Limb (tissue), 2 donors: ENCODE measurements at regions not wholly inside any gene's neighbourhood (a gene's known extent, or its start where the extent isn't known, plus 50 kb on each side); places are given as distances from the start of the nearest gene placed in this dataset.
"Not testable (repeated sequence)": the region's sequence is repeated elsewhere in the genome, so short reads cannot be mapped to it uniquely, and the experiment has no call there.

Experiments used
- DNase-seq, 2 donors: peaks; one replicate each; pipeline ENCODE4 v3.0.0-alpha.2; 2016; ENCODE audit errors: extremely low spot score in 2 of 2

DNA sequence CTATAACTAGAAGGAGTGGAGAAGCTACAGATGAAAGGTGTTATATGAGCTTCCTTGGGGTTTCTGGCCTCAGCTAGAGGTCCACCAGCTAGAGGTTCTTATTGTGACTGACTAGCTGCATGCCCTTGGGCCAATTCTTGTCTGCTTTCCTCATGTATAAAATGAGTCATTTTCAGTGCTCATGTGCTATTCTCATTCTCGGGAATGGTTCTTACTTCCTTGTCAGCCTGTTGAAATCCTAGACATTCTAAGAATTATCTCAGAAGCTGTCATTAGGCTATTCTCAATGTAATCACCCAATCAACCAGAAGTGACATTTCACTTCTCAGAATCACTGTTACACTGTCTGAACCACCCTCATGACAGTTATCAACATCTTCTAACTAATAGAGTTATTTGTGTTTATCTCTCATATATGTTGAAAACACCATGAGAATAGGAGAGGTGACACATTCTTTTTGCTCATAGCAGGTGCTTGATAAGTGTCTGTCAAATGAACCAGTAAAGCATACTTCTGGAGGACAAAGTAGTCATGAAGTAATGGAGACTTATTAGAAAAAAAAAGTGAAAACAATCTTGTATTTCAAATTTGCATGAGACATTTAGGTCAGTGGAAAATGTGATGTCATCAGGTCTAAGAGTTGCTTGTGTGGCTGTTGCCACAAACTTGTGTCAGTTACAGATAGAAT is 122.8 kb upstream of the IVNS1ABP start:
- no peak for DNase-seq

DNA sequence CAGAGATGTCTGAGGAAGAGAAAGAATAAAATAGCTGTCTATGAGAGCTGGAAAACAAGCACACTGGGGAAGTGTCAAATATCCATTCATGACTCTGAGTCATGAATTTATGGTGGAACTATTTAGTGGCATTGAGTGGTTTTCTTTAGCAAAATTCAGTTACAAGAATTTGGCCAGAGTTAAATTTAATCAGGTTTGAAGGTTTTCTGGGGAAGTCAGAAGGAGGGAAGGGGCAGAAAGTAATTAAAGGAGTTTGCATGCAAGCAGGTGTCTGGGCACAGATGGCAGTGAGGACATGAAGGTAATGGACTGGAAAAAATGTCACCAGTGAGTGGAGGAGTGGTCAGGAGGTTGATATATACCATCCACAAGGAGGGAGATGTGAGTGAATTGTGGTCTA is 121.9 kb upstream of the IVNS1ABP start:
- DNase-seq: no peak

DNA sequence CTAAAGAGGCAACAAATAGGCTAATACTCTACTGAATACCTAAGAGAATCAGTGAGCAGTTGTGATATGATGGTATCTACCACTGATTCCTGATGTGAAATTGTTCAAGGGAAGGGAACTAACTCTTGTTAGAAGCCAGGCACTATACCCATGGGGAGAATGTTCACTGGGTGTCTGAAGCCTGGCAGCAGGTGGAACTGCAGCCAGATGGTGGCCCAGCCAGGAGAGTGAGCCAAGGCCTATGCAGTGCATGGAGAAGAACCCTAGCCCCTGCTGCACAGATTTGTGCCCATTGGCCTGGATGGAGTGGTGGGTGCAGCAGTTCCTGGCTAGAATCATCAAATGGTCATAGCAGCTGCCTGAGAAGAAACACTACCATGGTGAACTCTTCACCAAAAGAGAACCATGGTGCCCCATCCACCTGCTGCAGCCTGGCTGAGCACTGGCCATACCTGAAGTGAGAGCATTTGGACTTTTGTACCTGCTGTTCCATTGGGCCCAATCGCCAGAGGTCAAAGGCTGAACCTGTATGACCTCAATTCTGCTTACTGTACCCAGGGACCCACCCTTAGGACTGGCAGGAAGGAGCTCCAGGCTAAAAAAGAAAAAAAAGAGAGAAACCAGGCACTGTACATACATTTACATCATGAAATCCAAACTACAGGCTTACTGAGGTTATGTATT is 118.8 kb upstream of the IVNS1ABP start:
- no peak for DNase-seq

DNA sequence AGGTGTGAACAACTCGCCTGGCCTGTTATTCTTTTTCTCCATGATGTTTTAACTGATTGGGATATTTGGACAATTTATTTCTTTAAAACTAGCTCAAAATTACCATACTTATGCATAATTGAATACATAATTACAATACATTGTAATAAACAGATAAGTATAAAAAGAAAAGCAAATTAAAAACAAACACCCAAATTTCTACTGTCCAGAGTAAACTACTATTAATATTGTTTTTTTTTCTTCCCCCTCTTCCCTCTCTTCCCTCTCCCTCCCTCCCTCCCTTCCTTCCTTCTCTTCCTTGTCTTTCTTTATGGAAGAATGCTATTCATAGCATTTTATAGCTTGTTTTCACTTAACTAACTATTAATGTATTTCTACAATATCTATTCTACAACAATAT is 117.7 kb upstream of the IVNS1ABP start:
- DNase-seq: no peak

DNA sequence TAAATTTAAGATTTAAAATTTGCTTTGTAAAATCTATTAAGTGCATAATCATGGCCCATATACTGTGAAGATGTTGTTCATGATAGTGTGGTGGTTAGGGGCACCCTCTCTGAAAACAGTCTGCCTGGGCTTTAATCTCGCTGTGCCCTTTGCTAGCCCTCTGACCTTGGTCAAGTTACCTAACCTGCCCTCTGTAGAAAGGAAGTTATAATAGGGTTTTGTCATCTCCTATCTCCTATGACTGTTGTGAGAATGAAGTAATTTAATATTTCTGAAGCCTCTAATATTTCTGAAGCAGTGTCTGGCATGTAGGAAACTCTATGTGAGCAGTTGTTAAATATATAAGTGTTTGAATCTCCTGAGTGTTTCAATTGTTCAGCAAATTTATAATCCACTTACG is 116.6 kb upstream of the IVNS1ABP start:
- no peak for DNase-seq

DNA sequence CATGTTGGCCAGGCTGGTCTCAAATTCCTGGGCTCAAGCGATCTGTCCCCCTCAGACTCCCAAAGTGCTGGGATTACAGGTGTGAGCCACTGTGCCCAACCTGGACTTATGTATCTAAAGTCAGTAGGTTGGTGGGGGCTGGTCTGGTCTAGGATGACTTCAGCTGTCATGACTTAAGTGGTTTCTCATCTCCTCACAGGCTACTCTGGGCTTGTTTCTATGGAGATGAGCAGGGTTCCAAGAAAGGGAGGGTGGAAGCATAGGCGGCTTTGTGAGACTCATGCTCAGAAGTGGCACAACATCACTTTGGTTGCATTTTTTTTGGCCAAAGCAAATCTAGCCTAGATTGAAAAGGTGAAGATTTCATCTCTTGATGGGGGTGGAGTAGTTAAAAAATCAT is 115.9 kb upstream of the IVNS1ABP start:
- DNase-seq: no peak

DNA sequence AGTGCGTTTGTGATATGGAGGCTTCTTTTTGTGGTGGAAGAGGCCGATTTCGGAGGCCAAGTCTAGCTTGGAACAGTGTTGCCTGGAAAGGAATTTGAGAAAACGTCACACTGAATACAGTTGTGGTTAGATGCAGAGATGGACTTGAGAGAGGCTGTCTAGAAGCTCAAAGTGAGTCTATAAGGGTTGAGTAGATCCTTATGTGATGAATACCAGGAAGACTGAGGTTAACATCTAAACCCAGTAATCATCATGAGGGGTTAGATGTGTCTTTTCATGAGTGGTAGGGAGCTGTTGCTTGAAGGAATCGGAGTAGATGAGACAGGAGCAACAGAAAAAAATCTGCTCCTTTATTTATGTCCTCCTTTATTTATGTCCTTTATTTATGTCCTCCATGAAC is 114.6 kb upstream of the IVNS1ABP start:
- DNase-seq: no peak

DNA sequence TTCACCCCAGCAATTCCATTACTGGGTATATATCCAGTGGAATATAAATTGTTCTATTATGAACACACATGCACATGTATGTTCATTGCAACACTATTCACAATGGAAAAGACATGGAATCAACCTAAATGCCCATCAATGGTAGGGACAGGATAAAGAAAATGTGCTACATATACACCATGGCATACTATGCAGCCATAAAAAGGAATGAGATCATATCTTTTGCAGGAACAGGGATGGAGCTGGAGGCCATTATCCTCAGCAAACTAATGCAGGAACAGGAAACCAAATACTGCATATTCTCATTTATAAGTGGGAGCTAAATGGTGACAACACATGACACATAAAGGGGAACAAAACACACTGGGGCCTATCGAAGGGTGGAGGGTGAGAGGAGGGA is 112.6 kb upstream of the IVNS1ABP start:
- not testable (repeated sequence) for DNase-seq

DNA sequence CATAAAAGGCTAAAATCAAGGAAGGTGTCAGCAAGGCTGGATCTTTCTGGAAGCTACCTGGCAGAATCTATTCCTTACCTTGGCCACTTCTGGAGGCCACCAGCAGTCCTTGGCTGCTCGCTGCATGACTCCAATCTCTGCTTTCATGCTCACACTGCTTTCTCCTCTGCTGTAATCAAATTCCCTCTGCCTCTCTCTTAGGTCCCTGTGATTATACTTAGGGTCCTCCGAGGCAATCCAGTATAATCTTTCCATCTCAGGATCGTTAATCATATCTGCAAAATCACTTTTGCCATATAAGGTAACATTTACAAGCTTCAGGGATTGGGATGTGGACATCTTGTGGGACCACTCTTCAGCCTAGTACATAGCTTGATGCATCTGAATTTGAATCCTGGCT is 110.7 kb upstream of the IVNS1ABP start:
- DNase-seq: no peak

DNA sequence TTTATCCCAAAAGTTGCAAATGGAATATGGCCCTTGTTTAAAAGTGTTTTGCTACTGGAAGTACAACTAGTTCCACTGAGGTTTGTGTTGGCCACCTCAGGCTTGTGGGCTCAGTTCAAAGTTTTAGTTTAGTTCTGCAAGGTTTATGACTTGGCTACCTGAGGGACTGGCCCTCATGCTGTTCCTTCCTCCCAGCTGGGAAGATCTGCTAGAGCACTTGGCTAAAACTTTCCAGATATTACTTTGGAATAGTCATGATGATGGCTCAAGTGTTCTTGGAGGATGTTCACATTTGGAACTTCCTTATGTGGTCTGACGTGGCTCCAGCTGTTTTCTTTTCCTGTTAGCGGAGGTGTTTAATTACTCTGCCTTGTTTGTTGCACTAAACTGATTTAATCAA is 110.2 kb upstream of the IVNS1ABP start:
- DNase-seq: no peak

DNA sequence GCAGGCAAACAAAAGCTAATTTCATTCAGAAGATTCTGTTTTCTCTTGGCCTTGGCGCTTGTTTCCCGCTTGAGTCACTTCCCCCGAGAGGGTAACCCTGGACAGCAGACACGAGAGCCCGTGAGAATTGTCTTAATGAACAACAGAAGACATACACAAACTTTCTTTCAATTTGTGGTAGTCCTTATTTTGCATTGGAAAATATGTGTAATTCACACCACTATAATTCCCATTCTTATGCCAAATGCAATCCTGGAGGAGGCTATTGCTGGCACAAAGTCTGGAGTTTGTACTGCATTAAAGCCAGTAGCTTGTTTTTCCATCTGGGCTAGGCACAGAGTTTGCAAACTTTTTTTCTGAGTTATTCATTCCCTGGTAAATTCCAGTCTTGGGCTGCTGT is 109.8 kb upstream of the IVNS1ABP start:
- peak in 1 of 2 donors; percentile 50 for DNase-seq

DNA sequence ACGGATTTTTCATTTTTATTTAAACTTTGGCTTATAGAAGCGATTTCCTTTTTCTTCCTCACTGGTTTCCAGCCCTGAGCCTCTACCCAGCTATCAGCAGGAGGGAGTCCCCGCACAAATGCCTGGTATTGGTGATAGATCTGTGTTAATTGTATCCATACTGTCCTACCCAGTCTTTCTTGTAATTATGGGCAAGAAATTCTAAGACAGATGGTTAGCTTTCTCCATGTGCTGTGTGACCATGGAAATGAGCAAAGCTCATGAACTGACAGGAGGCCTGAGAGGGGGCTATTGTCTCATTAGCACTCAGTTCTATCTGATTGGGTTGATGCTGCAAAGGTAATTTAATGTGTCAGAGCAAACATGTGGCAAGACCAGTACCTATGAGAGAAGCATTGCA is 108.1 kb upstream of the IVNS1ABP start:
- DNase-seq: no peak

DNA sequence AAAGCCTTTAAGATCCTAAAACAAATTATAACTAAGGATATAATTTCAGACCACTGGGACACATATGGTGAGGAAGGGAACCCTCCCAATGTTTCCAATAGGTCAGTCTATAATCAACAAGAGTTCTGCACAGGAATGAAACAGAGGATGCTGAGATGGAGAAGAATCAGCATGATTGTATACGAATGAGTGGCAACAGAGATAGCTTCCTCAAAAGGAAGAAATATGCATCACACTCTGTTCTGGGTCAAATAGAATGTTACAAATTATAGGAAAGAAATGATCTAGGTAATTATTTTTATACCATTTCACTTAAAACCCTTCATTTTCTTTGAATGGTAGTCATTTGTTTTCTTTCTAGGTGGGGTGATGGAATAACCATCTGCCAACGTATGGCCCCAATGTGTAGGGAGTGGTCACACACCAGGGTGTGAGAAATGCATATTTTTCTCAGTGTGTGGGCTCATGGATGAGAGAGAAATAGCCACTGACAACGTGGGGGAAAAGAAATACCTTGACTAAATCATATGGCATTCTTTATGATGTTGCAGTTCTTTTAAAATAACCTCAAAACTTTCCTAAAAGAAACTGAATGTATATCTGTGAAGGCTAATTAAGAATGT is 104.6 kb upstream of the IVNS1ABP start:
- no peak for DNase-seq

DNA sequence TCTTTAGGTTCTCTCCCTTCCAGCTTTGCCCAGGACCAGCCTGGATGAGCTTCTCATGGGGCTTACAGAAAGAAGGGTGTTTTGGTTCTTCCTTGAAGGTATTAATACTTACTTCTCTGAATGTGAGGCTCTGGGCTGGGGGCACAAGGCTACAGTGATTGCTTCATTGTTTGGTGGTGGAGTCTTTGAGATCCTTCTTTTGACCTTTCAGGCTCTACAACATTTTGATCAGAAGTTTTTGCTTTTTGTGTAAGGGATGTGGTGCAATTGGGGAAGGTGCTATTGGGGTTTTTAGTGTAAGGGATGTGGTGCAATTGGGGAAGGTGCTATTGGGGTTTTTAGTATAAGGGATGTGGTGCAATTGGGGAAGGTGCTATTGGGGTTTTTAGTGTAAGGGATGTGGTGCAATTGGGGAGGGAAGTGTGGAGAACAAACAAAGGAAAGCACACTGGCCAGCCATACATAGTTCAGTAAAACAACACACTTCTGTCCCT is 103.6 kb upstream of the IVNS1ABP start:
- DNase-seq: no peak

DNA sequence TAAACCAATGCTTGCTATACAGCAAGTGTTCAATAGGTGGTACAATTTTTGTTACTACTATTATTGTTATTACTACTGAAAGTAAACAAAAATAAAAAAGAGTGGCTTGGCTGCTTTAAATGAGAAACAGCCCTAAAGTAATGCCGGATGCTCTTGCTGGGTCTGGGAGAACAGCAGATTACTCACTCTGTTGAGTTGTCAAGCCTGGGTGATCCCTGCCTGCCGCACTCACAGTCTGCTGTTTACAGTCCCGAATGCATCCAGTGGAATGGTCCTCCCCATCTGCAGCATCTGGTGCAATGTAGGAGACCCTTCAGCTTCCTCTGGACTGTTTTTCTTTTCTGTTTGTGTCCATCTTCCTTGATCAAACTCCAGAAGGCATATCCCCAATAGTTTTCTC is 102.7 kb upstream of the IVNS1ABP start:
- no peak for DNase-seq

DNA sequence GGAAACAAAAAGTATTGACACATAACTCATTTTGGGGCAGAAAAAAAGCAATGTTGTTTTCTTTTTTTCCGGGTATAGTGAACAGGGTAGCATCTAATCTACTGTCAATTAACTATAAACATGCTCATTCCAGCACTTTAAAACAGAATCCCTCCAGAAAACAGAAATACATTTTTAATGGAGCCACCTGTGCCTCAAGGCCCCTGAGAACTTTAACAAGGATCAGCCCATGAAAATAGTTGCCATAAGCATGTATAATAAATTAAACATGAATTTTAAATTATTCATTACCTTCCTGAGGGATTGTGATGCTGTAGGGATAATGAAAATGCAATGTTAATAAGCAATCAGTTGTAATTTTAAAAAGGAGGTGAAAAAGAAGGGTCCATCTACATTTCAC is 101.4 kb upstream of the IVNS1ABP start:
- DNase-seq: no peak

DNA sequence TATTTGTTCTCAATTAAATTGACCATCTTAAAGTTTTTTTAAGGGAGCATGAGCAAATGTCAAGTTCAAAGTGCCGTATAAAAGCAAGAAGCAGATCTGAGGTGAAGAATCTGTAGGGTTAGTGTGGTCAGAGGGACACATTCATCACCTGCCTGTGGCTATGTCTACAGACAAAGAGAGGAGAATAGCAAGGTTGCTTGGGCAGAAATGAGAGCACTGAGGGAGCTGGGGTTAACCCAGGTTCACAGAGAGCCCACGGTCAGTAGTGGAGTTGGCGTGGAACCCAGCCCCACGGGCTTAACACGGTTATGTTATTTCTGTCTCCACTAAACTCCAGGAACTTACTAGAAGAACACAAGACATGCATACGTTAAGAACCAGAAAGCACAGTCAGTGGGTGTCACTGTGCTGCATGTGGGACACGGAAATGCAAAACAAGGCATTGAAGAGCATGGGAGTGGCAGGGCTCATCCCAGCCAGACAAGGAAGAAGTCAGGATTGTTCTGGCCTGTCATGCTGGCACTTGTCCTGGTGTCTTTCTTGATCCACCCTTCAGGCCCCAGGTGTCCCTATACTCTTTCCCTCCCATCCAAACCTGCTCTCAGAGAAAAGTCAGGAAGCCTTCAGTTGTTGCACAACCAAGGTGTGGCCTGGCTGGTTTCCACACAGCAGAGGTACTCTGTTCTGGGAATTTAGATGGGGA is 95.5 kb upstream of the IVNS1ABP start:
- no peak for DNase-seq

DNA sequence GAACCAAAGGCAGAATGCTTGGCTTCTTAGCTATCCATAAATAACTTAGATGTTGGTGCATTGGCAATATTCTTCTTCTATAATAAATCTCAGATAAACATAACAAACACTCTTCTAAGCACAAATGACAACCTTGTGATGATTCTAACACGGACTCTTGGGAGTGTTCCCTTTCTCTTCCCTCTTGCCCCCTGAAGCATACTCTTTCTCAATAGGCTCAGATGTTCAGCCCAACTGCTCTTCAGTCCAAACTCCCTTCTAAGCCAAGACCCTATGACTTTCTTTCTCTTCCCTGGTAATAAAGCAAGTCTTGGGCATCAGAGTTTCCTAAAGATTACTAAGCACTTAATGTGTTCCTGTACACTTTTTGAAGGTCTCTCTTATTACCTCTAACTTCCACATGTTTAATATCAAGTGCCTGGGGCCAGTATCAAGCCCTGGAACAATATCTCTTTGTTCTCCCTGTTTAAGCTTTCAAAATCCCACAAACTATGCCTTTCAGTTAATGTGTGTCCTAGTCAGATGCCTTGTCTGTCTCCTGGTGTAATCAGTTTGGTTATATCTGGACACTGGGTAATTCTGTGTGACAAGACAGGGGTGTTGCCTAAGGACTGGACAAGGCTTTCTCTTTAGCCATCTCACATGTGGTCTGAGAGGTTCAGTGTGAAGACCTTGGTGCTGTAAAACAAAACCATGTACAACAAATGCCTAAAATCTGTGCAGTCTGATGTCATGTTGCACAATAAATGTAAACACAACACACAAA is 92.9 kb upstream of the IVNS1ABP start:
- DNase-seq: no peak

DNA sequence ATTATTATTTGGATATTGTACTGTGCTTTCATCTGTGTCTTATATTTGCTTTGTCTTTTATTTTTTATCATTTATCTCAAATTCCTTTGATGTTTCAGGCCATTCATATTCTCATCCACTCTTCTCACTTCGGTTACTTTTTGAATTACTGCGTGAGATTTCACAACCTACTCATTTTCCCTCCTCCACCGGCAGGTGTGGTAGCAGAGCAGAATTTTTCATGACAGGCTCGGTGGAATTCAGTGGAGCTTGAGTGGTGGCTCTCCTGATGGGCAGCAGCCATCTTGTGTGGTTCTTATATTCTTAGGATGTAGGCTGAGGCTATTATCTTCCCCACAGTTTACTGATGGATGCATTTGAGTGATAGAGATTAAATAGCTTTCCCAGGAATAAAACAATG is 92.3 kb upstream of the IVNS1ABP start:
- DNase-seq: no peak

DNA sequence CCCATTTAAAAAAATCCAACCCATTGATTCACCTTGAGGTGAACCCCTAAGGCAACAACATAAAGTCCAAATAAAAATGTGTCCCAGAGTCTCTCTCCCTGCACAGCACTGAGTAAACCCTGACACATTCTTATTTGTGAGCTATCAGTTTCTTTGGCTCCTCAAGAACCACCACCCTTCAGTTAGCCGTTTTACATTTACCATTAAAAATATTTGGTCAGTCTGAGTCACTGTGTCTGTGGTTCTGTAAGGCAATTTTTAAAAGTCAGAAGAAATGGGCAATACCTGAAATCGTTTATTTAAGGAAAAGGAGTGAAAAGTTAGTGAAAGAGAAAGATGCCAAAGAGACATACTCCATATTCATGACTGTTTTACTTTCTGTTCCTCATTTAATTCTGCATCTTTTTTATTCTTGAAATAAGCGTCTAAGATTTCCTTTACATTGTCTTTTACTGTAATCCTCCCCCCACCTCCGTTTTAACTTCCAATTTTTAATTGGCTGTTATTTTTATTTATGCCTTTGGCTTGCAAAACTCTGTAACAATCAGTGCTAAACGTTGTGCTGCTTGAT is 91.7 kb upstream of the IVNS1ABP start:
- no peak for DNase-seq

DNA sequence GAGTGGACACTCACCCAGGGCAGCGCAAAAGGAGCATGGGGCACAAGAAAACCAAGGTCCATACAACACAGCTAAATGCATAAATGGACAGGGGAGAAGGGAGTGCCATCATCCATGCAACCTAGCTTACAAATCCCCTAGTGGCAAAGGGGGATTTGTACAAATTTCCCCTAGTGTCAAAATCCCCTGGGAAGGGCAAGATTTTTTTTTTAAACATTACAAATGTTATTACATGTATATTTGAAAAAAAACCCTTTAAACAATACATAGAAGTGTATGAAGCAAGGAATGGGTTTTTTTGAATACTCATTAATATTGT is 89.6 kb upstream of the IVNS1ABP start:
- DNase-seq: no peak
